NCI-H1694 treated with DMSO at 0.1 percent for 48 hours (cell line): ENCODE measurements at regions not wholly inside any gene's neighbourhood (a gene's known extent, or its start where the extent isn't known, plus 50 kb on each side); places are given as distances from the start of the nearest gene placed in this dataset.
"Not testable (repeated sequence)": the region's sequence is repeated elsewhere in the genome, so short reads cannot be mapped to it uniquely, and the experiment has no call there.

Experiments used
- DNase-seq: peaks from one replicate; lab custom pipeline; 2025; lab: John Stamatoyannopoulos, UW

GRCh38 chr14:58752771-58753201 lies 115.0 kb downstream of the DACT1 start:
- DNase-seq, result peak; percentile 54

DNA sequence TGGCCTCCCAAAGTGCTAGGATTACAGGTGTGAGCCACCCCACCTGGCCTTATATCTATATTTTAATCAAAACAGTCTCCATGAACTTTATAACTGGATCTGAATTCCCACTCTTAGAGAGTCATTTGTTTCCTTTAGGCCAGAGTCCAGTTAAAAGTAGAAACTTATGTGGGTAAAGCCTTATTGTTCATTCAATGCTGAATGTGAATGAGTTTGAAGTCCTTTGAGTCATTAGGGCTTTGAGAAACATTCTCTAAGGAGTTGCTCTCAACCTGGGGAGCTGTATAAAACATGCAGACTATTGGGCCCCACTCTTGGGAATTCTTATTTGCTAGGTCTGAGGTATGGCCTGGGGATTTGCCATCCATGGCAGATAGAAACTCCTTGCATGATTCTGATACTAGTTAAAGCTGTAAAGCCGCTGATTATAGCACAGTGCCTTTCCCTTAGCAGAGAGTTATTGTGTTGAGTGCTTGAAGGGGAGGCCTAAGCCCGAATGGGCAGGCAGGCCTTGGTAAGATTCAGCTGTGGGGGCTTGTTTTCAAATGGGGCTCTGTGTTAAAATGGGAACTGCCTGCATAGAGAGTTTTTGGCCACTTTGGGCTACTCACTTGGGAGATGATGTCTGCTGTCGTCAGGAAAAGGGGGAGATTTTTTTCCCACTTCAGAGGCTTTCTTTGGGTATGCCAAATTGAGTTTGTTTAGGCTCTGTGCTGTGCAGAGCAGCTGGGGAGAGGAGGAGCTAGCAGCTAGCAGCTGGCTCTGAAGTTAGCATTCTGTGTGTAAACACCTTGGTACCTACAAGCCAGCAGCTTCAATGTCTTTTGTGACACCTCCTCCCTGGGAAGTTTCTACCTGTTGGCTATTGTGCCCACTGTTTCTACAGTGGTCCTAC lies 117.5 kb downstream of the DACT1 start:
- DNase-seq, result peak; percentile 78

GRCh38 chr14:58760121-58760520 lies 122.4 kb downstream of the DACT1 start:
- no peak for DNase-seq

DNA sequence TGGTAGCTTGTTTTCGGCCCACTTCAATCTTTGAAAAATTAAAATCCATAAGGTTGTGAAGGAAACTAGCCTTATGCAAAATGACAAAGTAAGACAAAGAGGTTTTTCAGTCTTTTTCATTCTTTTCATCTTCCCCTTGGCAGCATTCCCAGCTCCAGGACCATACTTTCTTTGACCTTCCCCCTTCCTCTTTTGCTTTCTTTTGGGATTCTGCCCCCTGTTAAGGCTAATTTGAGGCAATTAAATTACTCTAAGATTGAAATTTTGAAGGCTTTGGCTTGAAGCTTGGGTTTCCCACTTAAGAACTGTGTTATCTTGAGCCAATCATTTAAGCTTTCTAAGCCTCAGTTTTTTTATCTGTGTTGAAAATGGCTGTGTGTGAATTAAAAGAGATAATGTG lies 124.9 kb downstream of the DACT1 start:
- DNase-seq, result no peak

DNA sequence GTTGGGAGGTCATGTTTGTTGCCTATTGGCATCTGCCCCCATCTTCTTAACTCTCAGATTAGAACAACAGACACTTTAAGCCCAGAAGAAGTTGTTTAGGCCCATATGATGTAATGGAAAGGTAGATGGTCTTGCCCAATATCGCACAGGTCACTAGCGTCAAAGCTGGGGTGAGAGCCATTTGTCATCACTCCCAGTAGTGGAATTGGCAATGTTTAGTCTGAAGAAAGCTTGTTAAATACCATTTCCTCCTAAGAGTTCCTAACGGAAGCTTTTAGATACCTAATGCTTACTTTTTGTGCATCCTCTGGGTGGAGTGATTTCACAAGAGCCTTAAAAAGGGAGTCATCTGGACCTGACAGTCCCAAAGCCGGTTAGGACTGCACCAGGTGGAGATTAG lies 125.4 kb downstream of the DACT1 start:
- DNase-seq, result no peak

- no peak for DNase-seq
These were observed 127.7 kb downstream of the DACT1 start for GRCh38 chr14:58765418-58765831.

- no peak for DNase-seq
These were observed 128.1 kb downstream of the DACT1 start for GRCh38 chr14:58765843-58766242.

GRCh38 chr14:58769011-58769643 lies 131.4 kb downstream of the DACT1 start:
- no peak for DNase-seq

DNA sequence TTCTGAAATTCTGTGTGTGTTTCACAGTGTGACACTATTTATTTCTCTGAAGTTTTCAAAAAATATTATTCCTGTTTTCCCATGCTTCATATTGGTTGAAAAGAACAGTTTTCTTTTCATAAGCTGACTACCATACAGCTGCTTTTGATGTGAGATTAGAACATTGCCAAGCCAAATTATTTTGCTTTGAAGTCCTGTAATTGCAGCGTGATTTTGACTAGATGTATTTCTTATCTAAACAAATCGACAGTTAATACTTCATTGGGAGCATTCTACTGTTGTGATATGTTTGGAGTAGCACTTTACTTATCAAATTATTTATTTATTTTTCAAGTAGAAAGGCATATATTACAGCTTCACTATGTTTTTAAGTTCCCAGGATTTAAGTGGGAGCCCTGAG lies 132.0 kb downstream of the DACT1 start:
- DNase-seq, result no peak

GRCh38 chr14:58770491-58770982 lies 132.8 kb downstream of the DACT1 start:
- peak; percentile 25 for DNase-seq

- DNase-seq, result no peak
These were observed 133.3 kb downstream of the DACT1 start for GRCh38 chr14:58771016-58771415.

GRCh38 chr14:58772116-58772515 lies 134.4 kb downstream of the DACT1 start:
- DNase-seq, result no peak

DNA sequence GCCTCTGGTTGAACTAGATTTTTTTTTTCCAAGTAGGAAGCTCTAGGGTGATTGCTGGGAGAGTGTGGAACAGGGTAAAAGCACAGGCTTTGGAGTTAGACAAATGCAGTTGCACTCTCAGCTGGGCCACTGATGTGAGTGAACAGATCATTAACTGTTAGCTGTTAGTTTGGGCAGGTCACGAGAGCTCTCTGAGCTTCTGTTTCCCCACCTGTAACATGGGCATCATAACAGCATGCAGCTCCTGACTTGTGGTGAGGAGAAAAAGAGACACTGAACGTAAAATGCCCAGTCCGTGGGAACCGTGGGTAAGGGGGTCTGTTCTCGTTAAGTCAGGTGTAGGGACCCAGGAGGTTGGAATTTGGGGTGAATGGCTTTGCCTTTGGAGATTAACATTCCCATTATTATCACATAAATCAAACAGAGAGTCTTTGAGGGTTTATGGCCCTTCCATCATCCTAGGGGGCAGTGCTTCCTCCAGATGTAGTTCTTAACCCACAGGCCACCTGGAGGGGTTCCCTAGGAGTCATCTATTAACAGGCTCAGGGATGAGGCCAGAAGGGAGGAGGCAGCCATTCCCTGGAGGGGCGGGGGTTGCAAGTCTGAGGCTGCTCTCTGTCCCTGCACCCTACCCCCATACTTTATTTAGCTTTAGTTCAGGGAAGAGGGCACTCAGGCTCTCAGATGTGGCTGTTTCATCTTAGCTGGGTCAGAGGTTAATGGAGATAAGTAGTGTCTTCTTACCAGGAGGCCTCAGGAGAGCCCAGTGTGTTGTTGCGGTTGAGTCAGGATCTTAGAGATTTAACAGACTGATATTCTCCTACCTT lies 135.2 kb downstream of the DACT1 start:
- no peak for DNase-seq

DNA sequence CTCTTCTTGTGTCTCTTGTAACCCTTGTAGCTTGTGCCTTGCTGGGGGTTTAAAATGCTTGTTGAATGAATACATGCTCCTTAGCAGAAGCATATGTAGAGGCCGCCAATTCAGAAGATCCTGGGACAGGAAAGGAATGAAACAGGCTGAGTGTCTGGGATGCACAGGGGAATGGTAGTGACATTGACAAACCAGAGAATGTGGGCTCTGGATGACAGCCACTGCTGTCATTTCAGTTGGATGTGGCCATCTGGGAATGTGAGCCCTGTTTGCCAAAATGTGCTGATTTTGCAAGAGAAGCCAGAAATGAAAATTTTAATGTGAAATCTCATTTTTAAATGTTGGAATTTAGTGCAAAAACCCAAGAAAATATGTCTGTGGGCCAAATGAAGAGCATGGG lies 136.8 kb downstream of the DACT1 start:
- peak; percentile 56 for DNase-seq

- DNase-seq, result not testable (repeated sequence)
These were observed 137.4 kb downstream of the DACT1 start for GRCh38 chr14:58775130-58775529.

GRCh38 chr14:58776516-58776915 lies 138.8 kb downstream of the DACT1 start:
- DNase-seq, result no peak

DNA sequence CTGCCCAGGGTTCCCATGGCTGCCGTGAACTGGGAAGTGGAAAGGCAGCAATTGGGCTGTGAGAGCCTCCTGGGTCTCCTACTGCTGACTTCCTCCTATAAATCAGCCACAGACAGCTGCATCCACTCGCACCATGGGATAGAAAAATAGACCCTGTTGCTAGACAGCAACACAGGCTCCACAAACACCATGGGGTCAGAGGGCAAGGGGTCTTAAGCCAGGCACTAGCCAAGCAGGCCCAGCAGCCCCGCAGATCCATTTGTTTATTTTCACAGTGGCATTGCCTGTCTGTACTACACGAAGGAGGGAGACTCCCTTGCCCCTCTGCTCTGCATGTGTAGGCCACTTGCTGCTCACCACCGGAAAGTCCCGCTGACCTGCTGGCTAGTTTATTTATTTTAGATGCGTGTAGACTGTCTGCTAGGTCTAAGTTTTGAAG lies 139.8 kb downstream of the DACT1 start:
- no peak for DNase-seq

GRCh38 chr14:58778202-58778601 lies 140.4 kb downstream of the DACT1 start:
- DNase-seq, result no peak

GRCh38 chr14:58779376-58779775 lies 141.6 kb downstream of the DACT1 start:
- no peak for DNase-seq

- no peak for DNase-seq
These were observed 142.4 kb downstream of the DACT1 start for GRCh38 chr14:58780185-58780584.

GRCh38 chr14:58780605-58781004 lies 142.8 kb downstream of the DACT1 start:
- no peak for DNase-seq

- no peak for DNase-seq
These were observed 144.2 kb downstream of the DACT1 start for GRCh38 chr14:58782011-58782410.
